ENCODE measurements at regions not wholly inside any gene's neighbourhood (a gene's known extent, or its start where the extent isn't known, plus 50 kb on each side); places are given as distances from the start of the nearest gene placed in this dataset.

DNA sequence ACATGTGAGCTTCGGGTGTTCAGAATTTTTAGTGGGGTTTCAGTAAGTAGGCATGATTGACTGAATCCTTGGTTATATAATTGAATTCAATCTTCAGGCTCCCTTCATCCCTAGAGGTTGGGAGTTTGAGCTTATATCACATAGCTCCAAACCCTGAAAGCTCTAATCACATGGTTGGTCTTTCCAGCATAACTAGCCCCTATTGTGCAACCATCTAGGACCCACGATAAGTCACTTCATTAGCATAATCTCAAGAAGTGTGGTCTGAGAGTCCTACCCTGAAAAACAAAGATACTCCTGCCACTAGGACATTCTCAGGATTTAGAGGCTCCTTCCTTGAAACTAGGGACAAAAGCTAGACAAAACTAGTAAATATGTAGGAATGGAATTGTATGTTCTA, 348.9 kb upstream of the CBLB start:
- H3K27me3 ChIP-seq (ENCODE audit: control insufficient read depth in 2 of 2, insufficient read depth in 1 of 2, low read length in 1 of 2) = no peaks in the 10 kb centered on the region
- no peaks in the 10 kb centered on the region for H3K4me1 ChIP-seq (ENCODE audit: control insufficient read depth in 2 of 2, insufficient read depth in 2 of 2, low read length in 2 of 2)
- no peaks in the 10 kb centered on the region for H3K9me3 ChIP-seq (ENCODE audit: control insufficient read depth in 2 of 2, insufficient read depth in 1 of 2, low read length in 1 of 2)
- no peak overlapping the region for H3K27ac ChIP-seq (ENCODE audit: low read depth in 1 of 2, low read length in 1 of 2)
- no peak for DNase-seq (ENCODE audit: low read depth in 6 of 9, low spot score in 9 of 9)
- H3K4me3 ChIP-seq (ENCODE audit: low read length in 2 of 2) = no peak overlapping the region
- 94% methylated on average over 2 of the region's 2 CpGs for WGBS
- no peaks in the 10 kb centered on the region for H3K36me3 ChIP-seq (ENCODE audit: control insufficient read depth in 2 of 2, insufficient read depth in 2 of 2, low read length in 1 of 2)

DNA sequence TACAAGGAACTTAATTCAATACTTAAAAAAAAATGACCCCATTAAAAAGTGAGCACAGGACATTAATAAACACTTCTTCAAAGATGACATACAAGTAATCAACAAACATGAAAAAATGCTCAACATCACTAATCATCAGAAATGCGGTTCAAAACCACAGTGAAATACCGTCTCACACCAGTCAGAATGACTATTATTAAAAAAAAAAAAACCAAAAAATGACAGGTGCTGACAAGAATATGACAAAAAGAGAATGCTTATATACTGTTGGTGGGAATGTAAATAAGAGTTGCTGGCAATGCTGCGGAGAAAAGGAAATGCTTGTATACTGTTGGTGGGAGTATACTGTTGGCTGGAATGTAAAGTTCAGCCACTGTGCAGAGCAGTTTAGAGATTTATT, 358.3 kb upstream of the CBLB start:
- Histone ChIP-seq H3K27ac (ENCODE audit: low read depth in 1 of 2, low read length in 1 of 2) (no peak overlapping the region), H3K9me3 (ENCODE audit: control insufficient read depth in 2 of 2, insufficient read depth in 1 of 2, low read length in 1 of 2) (no peaks in the 10 kb centered on the region), H3K36me3 (ENCODE audit: control insufficient read depth in 2 of 2, insufficient read depth in 2 of 2, low read length in 1 of 2) (no peaks in the 10 kb centered on the region), H3K27me3 (ENCODE audit: control insufficient read depth in 2 of 2, insufficient read depth in 1 of 2, low read length in 1 of 2) (no peaks in the 10 kb centered on the region), H3K4me3 (ENCODE audit: low read length in 2 of 2) (no peak overlapping the region), H3K4me1 (ENCODE audit: control insufficient read depth in 2 of 2, insufficient read depth in 2 of 2, low read length in 2 of 2) (no peaks in the 10 kb centered on the region)
- no peak for DNase-seq (ENCODE audit: low read depth in 6 of 9, low spot score in 9 of 9)
- WGBS = 81% methylated on average over 3 of the region's 3 CpGs

DNA sequence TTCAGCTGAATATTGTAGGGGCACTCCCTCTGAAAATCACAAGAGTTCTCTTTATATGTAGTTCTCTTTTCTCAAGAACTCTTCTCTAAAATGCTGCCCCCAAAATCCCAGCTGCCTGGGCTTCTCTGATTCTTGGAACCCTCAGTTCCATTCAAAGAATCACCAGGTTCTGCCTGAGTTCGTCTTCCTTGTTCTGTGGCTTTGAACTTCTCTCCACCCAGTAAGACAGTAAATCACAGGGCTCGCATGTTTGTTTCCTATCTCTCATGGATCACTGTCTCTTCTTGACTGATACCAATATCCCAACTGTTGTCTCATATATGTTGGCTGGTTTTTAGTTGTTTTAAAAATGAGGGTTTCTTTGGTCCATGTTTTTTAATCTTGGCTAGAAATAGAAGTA, 359.5 kb upstream of the CBLB start:
- Histone ChIP-seq H3K4me3 (ENCODE audit: low read length in 2 of 2) (no peak overlapping the region), H3K4me1 (ENCODE audit: control insufficient read depth in 2 of 2, insufficient read depth in 2 of 2, low read length in 2 of 2) (no peaks in the 10 kb centered on the region), H3K27ac (ENCODE audit: low read depth in 1 of 2, low read length in 1 of 2) (no peak overlapping the region), H3K36me3 (ENCODE audit: control insufficient read depth in 2 of 2, insufficient read depth in 2 of 2, low read length in 1 of 2) (no peaks in the 10 kb centered on the region), H3K27me3 (ENCODE audit: control insufficient read depth in 2 of 2, insufficient read depth in 1 of 2, low read length in 1 of 2) (no peaks in the 10 kb centered on the region), H3K9me3 (ENCODE audit: control insufficient read depth in 2 of 2, insufficient read depth in 1 of 2, low read length in 1 of 2) (no peaks in the 10 kb centered on the region)
- no peak for DNase-seq (ENCODE audit: low read depth in 6 of 9, low spot score in 9 of 9)
- WGBS = 28% methylated on average over 2 of the region's 2 CpGs

DNA sequence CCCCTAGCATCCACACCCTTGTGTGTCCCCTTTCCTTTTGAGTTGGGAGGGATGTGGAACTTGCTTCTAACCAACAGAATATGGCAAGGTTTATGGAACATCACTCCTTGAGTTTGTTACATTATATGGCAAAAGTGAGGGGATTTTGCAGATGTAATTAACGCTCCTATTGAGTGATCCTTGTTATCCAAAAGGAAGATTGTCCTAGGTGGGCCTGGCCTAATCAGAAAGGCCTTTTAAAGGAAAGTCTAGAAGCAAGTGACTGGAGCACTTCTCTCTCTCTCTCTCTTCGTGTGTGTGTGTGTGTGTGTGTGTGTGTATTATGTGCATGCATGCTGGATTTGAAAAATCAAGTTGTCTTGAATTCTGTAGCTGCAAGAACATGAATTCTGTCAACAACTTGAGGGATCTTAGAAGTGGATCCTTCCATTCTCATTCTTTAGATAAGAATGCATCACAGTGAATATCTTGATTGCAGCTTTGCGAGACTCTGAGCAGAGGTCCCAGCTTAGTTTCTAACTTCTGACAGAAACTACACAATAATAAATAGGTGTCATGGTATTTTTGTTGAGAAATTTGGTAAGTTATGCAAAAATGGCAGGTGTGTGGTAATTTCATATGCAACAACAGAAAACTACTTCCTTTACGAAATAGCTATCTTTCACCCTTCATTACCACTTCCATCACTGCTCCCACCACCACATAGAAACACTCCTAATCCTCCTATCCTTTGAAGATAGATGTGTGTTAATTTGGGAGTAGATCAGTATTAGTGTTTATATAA, 360.9 kb upstream of the CBLB start:
- Histone ChIP-seq H3K36me3 (ENCODE audit: control insufficient read depth in 2 of 2, insufficient read depth in 2 of 2, low read length in 1 of 2) (no peaks in the 10 kb centered on the region), H3K27ac (ENCODE audit: low read depth in 1 of 2, low read length in 1 of 2) (no peak overlapping the region), H3K27me3 (ENCODE audit: control insufficient read depth in 2 of 2, insufficient read depth in 1 of 2, low read length in 1 of 2) (no peaks in the 10 kb centered on the region), H3K4me1 (ENCODE audit: control insufficient read depth in 2 of 2, insufficient read depth in 2 of 2, low read length in 2 of 2) (no peaks in the 10 kb centered on the region), H3K9me3 (ENCODE audit: control insufficient read depth in 2 of 2, insufficient read depth in 1 of 2, low read length in 1 of 2) (no peaks in the 10 kb centered on the region), H3K4me3 (ENCODE audit: low read length in 2 of 2) (no peak overlapping the region)
- no peak for DNase-seq (ENCODE audit: low read depth in 6 of 9, low spot score in 9 of 9)
- WGBS = 86% methylated on average over 4 of the region's 4 CpGs

DNA sequence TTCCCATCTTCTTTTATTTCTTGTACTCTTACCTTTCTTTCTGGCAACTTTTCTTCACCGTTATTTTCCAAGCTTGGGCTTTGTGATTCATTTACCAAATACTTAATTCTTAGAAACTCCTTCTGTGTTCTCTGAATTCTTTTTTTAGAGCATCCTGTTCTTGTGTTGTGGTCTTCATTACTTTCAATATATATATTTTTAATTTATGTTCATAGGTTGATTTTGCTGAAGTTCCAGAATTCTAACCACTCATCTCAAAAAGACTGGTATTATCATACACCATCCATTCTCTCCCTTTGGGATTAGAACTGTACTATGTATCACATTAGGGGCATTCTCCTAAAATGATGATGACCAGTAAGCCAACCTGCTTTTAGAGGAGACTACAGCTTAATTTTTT, 362.3 kb upstream of the CBLB start:
- Histone ChIP-seq H3K27me3 (ENCODE audit: control insufficient read depth in 2 of 2, insufficient read depth in 1 of 2, low read length in 1 of 2) (no peaks in the 10 kb centered on the region), H3K9me3 (ENCODE audit: control insufficient read depth in 2 of 2, insufficient read depth in 1 of 2, low read length in 1 of 2) (no peaks in the 10 kb centered on the region), H3K27ac (ENCODE audit: low read depth in 1 of 2, low read length in 1 of 2) (no peak overlapping the region), H3K4me3 (ENCODE audit: low read length in 2 of 2) (no peak overlapping the region), H3K36me3 (ENCODE audit: control insufficient read depth in 2 of 2, insufficient read depth in 2 of 2, low read length in 1 of 2) (no peaks in the 10 kb centered on the region), H3K4me1 (ENCODE audit: control insufficient read depth in 2 of 2, insufficient read depth in 2 of 2, low read length in 2 of 2) (no peaks in the 10 kb centered on the region)
- DNase-seq (ENCODE audit: low read depth in 6 of 9, low spot score in 9 of 9) = no peak
- WGBS = 27% methylated on average over 1 of the region's 1 CpG

DNA sequence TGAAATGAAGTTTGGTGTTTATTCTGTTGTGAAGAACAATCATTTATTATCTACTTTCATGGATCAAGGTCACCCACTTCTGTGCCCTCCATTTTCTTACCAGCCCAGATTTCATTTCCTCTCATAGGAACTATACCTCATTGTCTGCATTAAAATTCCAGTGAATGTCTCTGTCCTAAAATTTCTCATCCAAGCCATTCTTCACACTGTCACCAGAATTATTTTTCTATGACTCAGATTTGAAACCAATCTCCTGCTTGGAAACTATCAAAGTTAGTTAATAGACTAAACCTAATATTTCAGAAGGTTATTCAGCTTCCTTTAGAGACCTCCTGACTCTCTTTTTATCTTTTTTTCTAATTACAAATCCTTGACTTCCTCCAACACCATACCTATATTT, 364.1 kb upstream of the CBLB start:
- no peak overlapping the region for H3K4me3 ChIP-seq (ENCODE audit: low read length in 2 of 2)
- no peak overlapping the region for H3K27ac ChIP-seq (ENCODE audit: low read depth in 1 of 2, low read length in 1 of 2)
- no peaks in the 10 kb centered on the region for H3K36me3 ChIP-seq (ENCODE audit: control insufficient read depth in 2 of 2, insufficient read depth in 2 of 2, low read length in 1 of 2)
- no peak for DNase-seq (ENCODE audit: low read depth in 6 of 9, low spot score in 9 of 9)
- no peaks in the 10 kb centered on the region for H3K27me3 ChIP-seq (ENCODE audit: control insufficient read depth in 2 of 2, insufficient read depth in 1 of 2, low read length in 1 of 2)
- no peaks in the 10 kb centered on the region for H3K9me3 ChIP-seq (ENCODE audit: control insufficient read depth in 2 of 2, insufficient read depth in 1 of 2, low read length in 1 of 2)
- H3K4me1 ChIP-seq (ENCODE audit: control insufficient read depth in 2 of 2, insufficient read depth in 2 of 2, low read length in 2 of 2) = no peaks in the 10 kb centered on the region

DNA sequence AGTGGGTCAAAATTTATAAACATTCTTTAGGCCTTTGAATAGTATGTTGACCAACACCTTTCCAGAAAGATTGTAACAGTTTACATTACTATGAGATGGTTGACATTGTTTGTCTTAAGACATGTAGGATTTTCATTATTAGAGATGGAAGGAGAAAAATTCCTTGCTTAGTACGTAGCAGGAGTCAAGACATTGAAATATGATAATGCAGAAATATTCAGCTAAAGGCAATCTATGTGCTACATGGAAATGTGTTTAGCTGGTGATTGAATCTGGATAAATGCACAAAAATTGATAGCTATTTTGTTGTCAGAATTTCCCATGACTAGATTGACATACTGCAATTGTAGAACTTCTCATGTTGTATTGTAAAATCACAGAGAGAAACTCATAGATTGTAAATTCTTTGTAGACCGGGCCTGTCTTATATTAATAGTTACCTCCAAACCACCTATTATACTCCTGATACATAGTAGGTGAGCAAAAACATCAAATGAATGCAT, 370.4 kb upstream of the CBLB start:
- H3K4me1 ChIP-seq (ENCODE audit: control insufficient read depth in 2 of 2, insufficient read depth in 2 of 2, low read length in 2 of 2) = no peaks in the 10 kb centered on the region
- no peak overlapping the region for H3K4me3 ChIP-seq (ENCODE audit: low read length in 2 of 2)
- DNase-seq (ENCODE audit: low read depth in 6 of 9, low spot score in 9 of 9) = no peak
- H3K27ac ChIP-seq (ENCODE audit: low read depth in 1 of 2, low read length in 1 of 2) = no peak overlapping the region
- H3K36me3 ChIP-seq (ENCODE audit: control insufficient read depth in 2 of 2, insufficient read depth in 2 of 2, low read length in 1 of 2) = no peaks in the 10 kb centered on the region
- no peaks in the 10 kb centered on the region for H3K9me3 ChIP-seq (ENCODE audit: control insufficient read depth in 2 of 2, insufficient read depth in 1 of 2, low read length in 1 of 2)
- 98% methylated on average over 2 of the region's 2 CpGs for WGBS
- no peaks in the 10 kb centered on the region for H3K27me3 ChIP-seq (ENCODE audit: control insufficient read depth in 2 of 2, insufficient read depth in 1 of 2, low read length in 1 of 2)

DNA sequence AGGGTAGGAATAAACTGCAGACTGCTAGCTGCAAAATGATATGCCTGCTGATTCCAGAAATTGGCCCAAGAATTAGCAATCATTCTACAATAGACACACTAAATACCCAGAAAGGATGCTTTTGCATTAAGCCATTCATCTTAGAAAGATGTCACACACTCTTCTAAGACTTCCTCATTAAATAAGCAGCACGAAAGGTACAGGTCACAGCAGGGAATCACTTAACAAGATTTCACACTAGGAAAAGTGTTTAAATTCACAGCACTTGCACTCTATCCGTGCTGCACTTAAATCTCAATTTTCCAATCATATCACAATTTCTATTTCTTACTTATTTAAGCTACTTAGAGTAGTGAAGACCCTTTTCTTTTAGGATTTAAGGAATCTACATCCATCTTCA, 372.8 kb upstream of the CBLB start:
- Histone ChIP-seq H3K36me3 (ENCODE audit: control insufficient read depth in 2 of 2, insufficient read depth in 2 of 2, low read length in 1 of 2) (no peaks in the 10 kb centered on the region), H3K9me3 (ENCODE audit: control insufficient read depth in 2 of 2, insufficient read depth in 1 of 2, low read length in 1 of 2) (no peaks in the 10 kb centered on the region), H3K4me1 (ENCODE audit: control insufficient read depth in 2 of 2, insufficient read depth in 2 of 2, low read length in 2 of 2) (no peaks in the 10 kb centered on the region), H3K27me3 (ENCODE audit: control insufficient read depth in 2 of 2, insufficient read depth in 1 of 2, low read length in 1 of 2) (no peaks in the 10 kb centered on the region), H3K27ac (ENCODE audit: low read depth in 1 of 2, low read length in 1 of 2) (no peak overlapping the region), H3K4me3 (ENCODE audit: low read length in 2 of 2) (no peak overlapping the region)
- DNase-seq (ENCODE audit: low read depth in 6 of 9, low spot score in 9 of 9) = no peak
- WGBS = 94% methylated on average over 2 of the region's 2 CpGs

DNA sequence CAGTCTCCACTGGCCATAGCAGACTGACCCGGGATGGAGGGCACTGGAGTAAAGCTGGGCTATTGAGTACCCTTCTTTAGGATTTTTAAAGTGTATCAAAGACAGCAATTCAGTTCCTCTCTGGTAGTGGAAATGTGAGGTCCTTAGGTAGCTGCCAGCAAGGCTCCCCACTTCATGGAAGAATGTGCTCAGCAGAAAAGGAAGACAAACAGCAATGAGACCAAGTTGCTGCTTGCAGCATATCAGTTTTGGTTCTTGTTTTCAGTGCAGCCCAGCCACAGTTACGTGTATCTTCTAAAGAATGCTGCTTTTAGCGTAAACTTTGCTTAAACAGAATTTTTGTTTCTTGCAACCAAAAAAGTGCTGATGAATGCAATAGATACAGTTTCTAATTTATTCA, 374.0 kb upstream of the CBLB start:
- no peaks in the 10 kb centered on the region for H3K36me3 ChIP-seq (ENCODE audit: control insufficient read depth in 2 of 2, insufficient read depth in 2 of 2, low read length in 1 of 2)
- WGBS = 92% methylated on average over 3 of the region's 3 CpGs
- no peak overlapping the region for H3K4me3 ChIP-seq (ENCODE audit: low read length in 2 of 2)
- H3K4me1 ChIP-seq (ENCODE audit: control insufficient read depth in 2 of 2, insufficient read depth in 2 of 2, low read length in 2 of 2) = no peaks in the 10 kb centered on the region
- no peak for DNase-seq (ENCODE audit: low read depth in 6 of 9, low spot score in 9 of 9)
- no peaks in the 10 kb centered on the region for H3K9me3 ChIP-seq (ENCODE audit: control insufficient read depth in 2 of 2, insufficient read depth in 1 of 2, low read length in 1 of 2)
- no peak overlapping the region for H3K27ac ChIP-seq (ENCODE audit: low read depth in 1 of 2, low read length in 1 of 2)
- no peaks in the 10 kb centered on the region for H3K27me3 ChIP-seq (ENCODE audit: control insufficient read depth in 2 of 2, insufficient read depth in 1 of 2, low read length in 1 of 2)
